ENCODE measurements at regions not wholly inside any gene's neighbourhood (a gene's known extent, or its start where the extent isn't known, plus 50 kb on each side); places are given as distances from the start of the nearest gene placed in this dataset.

GRCh38 chr5:156042726-156043125, 284.2 kb upstream of the SGCD start:
- Histone ChIP-seq H3K9ac (ENCODE audit: low read depth in 1 of 2, low read length in 2 of 2) (no peak overlapping the region), H3K27me3 (ENCODE audit: control insufficient read depth in 4 of 4, insufficient read depth in 4 of 4, low read length in 3 of 4) (no peaks in the 10 kb centered on the region), H3K9me3 (ENCODE audit: control insufficient read depth in 4 of 4, low read length in 3 of 4) (no peaks in the 10 kb centered on the region), H3K36me3 (ENCODE audit: control insufficient read depth in 4 of 4, insufficient read depth in 3 of 4, low read depth in 1 of 4, low read length in 3 of 4) (no peaks in the 10 kb centered on the region), H3K4me3 (ENCODE audit: low read depth in 1 of 3, low read length in 3 of 3) (no peak overlapping the region), H3K4me1 (ENCODE audit: control insufficient read depth in 4 of 4, insufficient read depth in 4 of 4, low read length in 3 of 4) (no peaks in the 10 kb centered on the region), H3K27ac (ENCODE audit: low read depth in 1 of 2, low read length in 2 of 2) (no peak overlapping the region)
- no peak for DNase-seq (ENCODE audit: low spot score)
- WGBS = 84% methylated on average over 1 of the region's 1 CpG
- TF ChIP-seq YY1 (IDR thresholded peaks at IDR 0.05) (no peak), RXRA (IDR thresholded peaks at IDR 0.05) (no peak), CTCF (IDR thresholded peaks at IDR 0.05; ENCODE audit: low read depth, low read length, missing input control) (no peak), TAF1 (conservative IDR thresholded peaks at IDR 0.05) (no peak)
- TF ChIP-seq, protein P1, sequence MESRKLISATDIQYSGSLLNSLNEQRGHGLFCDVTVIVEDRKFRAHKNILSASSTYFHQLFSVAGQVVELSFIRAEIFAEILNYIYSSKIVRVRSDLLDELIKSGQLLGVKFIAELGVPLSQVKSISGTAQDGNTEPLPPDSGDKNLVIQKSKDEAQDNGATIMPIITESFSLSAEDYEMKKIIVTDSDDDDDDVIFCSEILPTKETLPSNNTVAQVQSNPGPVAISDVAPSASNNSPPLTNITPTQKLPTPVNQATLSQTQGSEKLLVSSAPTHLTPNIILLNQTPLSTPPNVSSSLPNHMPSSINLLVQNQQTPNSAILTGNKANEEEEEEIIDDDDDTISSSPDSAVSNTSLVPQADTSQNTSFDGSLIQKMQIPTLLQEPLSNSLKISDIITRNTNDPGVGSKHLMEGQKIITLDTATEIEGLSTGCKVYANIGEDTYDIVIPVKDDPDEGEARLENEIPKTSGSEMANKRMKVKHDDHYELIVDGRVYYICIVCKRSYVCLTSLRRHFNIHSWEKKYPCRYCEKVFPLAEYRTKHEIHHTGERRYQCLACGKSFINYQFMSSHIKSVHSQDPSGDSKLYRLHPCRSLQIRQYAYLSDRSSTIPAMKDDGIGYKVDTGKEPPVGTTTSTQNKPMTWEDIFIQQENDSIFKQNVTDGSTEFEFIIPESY (IDR thresholded peaks at IDR 0.05) = no peak

- Histone ChIP-seq H3K4me3 (ENCODE audit: low read depth in 1 of 3, low read length in 3 of 3) (no peak overlapping the region), H3K36me3 (ENCODE audit: control insufficient read depth in 4 of 4, insufficient read depth in 3 of 4, low read depth in 1 of 4, low read length in 3 of 4) (no peaks in the 10 kb centered on the region), H3K9me3 (ENCODE audit: control insufficient read depth in 4 of 4, low read length in 3 of 4) (no peaks in the 10 kb centered on the region), H3K27me3 (ENCODE audit: control insufficient read depth in 4 of 4, insufficient read depth in 4 of 4, low read length in 3 of 4) (no peaks in the 10 kb centered on the region), H3K4me1 (ENCODE audit: control insufficient read depth in 4 of 4, insufficient read depth in 4 of 4, low read length in 3 of 4) (no peaks in the 10 kb centered on the region), H3K9ac (ENCODE audit: low read depth in 1 of 2, low read length in 2 of 2) (no peak overlapping the region), H3K27ac (ENCODE audit: low read depth in 1 of 2, low read length in 2 of 2) (no peak overlapping the region)
- no peak for DNase-seq (ENCODE audit: low spot score)
- TF ChIP-seq RAD21 (IDR thresholded peaks at IDR 0.05) (no peak), SP1 (IDR thresholded peaks at IDR 0.05) (no peak), GABPA (IDR thresholded peaks at IDR 0.05 in 1 of 2, conservative IDR thresholded peaks at IDR 0.05 in 1 of 2) (no peak), RXRA (IDR thresholded peaks at IDR 0.05) (no peak), ATF3 (IDR thresholded peaks at IDR 0.05) (no peak), JUND (IDR thresholded peaks at IDR 0.05) (no peak), YY1 (IDR thresholded peaks at IDR 0.05) (no peak), FOXA2 (IDR thresholded peaks at IDR 0.05) (no peak), EGR1 (IDR thresholded peaks at IDR 0.05; ENCODE audit: low read depth in 2 of 2) (no peak), HNF4G (IDR thresholded peaks at IDR 0.05) (no peak)
- TF ChIP-seq, protein P2, sequence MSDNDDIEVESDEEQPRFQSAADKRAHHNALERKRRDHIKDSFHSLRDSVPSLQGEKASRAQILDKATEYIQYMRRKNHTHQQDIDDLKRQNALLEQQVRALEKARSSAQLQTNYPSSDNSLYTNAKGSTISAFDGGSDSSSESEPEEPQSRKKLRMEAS (IDR thresholded peaks at IDR 0.05) = no peak
Observed at GRCh38 chr5:156043351-156043750, 283.6 kb upstream of the SGCD start.

DNA sequence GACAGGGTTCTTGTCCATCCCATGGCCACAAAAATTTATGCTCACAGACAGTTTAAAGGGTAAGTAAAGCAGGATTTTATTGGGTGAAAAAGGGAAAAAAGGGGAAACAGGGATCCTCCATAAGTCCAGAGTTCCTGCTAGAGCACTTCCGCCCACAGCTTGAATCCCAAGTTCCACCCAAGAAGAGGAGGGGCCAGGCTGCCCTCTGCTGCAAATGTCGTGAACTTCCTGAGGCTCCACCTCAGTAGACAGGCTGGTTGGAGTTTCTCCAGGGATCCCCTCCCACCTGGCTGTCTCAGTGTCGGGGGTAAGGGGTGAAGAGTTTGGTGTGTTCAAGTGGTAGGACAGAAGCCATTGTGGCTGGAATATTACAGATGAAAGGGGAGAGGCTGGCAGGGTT, 275.0 kb upstream of the SGCD start:
- no peaks in the 10 kb centered on the region for H3K4me1 ChIP-seq (ENCODE audit: control insufficient read depth in 4 of 4, insufficient read depth in 4 of 4, low read length in 3 of 4)
- H3K4me3 ChIP-seq (ENCODE audit: low read depth in 1 of 3, low read length in 3 of 3) = no peak overlapping the region
- no peaks in the 10 kb centered on the region for H3K36me3 ChIP-seq (ENCODE audit: control insufficient read depth in 4 of 4, insufficient read depth in 3 of 4, low read depth in 1 of 4, low read length in 3 of 4)
- H3K27ac ChIP-seq (ENCODE audit: low read depth in 1 of 2, low read length in 2 of 2) = no peak overlapping the region
- no peaks in the 10 kb centered on the region for H3K9me3 ChIP-seq (ENCODE audit: control insufficient read depth in 4 of 4, low read length in 3 of 4)
- no peaks in the 10 kb centered on the region for H3K27me3 ChIP-seq (ENCODE audit: control insufficient read depth in 4 of 4, insufficient read depth in 4 of 4, low read length in 3 of 4)
- no peak for TF ChIP-seq CTCF (IDR thresholded peaks at IDR 0.05; ENCODE audit: low read depth, low read length, missing input control)
- no peak for TF ChIP-seq TAF1 (conservative IDR thresholded peaks at IDR 0.05)
- no peak for TF ChIP-seq FOXA2 (IDR thresholded peaks at IDR 0.05)
- TF ChIP-seq, protein P2 (IDR thresholded peaks at IDR 0.05) = no peak
- TF ChIP-seq RXRA (IDR thresholded peaks at IDR 0.05) = no peak
- no peak for TF ChIP-seq GABPA (IDR thresholded peaks at IDR 0.05 in 1 of 2, conservative IDR thresholded peaks at IDR 0.05 in 1 of 2)
- TF ChIP-seq, protein P1 (IDR thresholded peaks at IDR 0.05) = no peak
- TF ChIP-seq HNF4G (IDR thresholded peaks at IDR 0.05) = no peak
- TF ChIP-seq EGR1 (IDR thresholded peaks at IDR 0.05; ENCODE audit: low read depth in 2 of 2) = no peak
- TF ChIP-seq SP1 (IDR thresholded peaks at IDR 0.05) = no peak
- no peak for TF ChIP-seq YY1 (IDR thresholded peaks at IDR 0.05)
- TF ChIP-seq HNF4A (conservative IDR thresholded peaks at IDR 0.05) = no peak
- DNase-seq (ENCODE audit: low spot score) = no peak
- 59% methylated on average over 3 of the region's 3 CpGs for WGBS
- H3K9ac ChIP-seq (ENCODE audit: low read depth in 1 of 2, low read length in 2 of 2) = no peak overlapping the region

Measured in liver (tissue), 8 donors.